ENCODE measurements at regions not wholly inside any gene's neighbourhood (a gene's known extent, or its start where the extent isn't known, plus 50 kb on each side); places are given as distances from the start of the nearest gene placed in this dataset.

- no peak overlapping the region for H2BK15ac ChIP-seq (ENCODE audit: low read depth, low read length)
- Mint-ChIP-seq H3K4me1 (peaks cover 9 to 14% of the 10 kb centered on the region in 2 experiments), H3K36me3 (ENCODE audit: insufficient read depth in 1 of 3, low read depth in 3 of 3) (no peaks in the 10 kb centered on the region), H3K9me3 (peaks cover 2 to 7% of the 10 kb centered on the region in 2 experiments; a peak in 2 of 5 replicates), H3K27me3 (ENCODE audit: low read depth) (peaks cover 3% of the 10 kb centered on the region; the same call in 1 of the 2 replicates), H3K27ac (no peak overlapping the region), H3K4me3 (no peak overlapping the region)
- H3K23ac ChIP-seq (ENCODE audit: insufficient read length, low read depth, low read length), result no peak overlapping the region
- H3K79me2 ChIP-seq (ENCODE audit: insufficient read depth, low read length), result 0 out of 2 replicates have a peak, but pooled peaks cover under 1% of the 10 kb centered on the region
- no peaks in the 10 kb centered on the region for H3K9me3 ChIP-seq (ENCODE audit: control insufficient read depth, low read depth, low read length)
- H4K91ac ChIP-seq (ENCODE audit: insufficient read length, low read depth, low read length), result no peak overlapping the region
- H2BK5ac ChIP-seq (ENCODE audit: insufficient read length, low read length), result no peak overlapping the region
- H3K4me2 ChIP-seq (ENCODE audit: insufficient read depth, insufficient read length, low read length), result no peak overlapping the region
- H2BK120ac ChIP-seq (ENCODE audit: low read depth, low read length, poor library complexity, severe bottlenecking), result no peak overlapping the region
- no peak overlapping the region for H2BK12ac ChIP-seq (ENCODE audit: insufficient read length, low read depth, low read length)
- no peaks in the 10 kb centered on the region for H3K4me1 ChIP-seq (ENCODE audit: insufficient read depth, low read length)
- no peaks in the 10 kb centered on the region for H3K23me2 ChIP-seq (ENCODE audit: insufficient read length, low read depth, low read length, poor library complexity, severe bottlenecking)
- no peak overlapping the region for H3K4ac ChIP-seq (ENCODE audit: low read depth, low read length)
- H3K27me3 ChIP-seq (ENCODE audit: insufficient read depth, low read length), result no peaks in the 10 kb centered on the region
- no peak overlapping the region for H3K27ac ChIP-seq (ENCODE audit: insufficient read length, low read depth, low read length)
- no peak overlapping the region for H2AK5ac ChIP-seq (ENCODE audit: insufficient read length, low read length)
- H3T11ph ChIP-seq (ENCODE audit: low read length), result no peak overlapping the region
- no peak overlapping the region for H2BK20ac ChIP-seq (ENCODE audit: low read depth, low read length, poor library complexity, severe bottlenecking)
- H3K9ac ChIP-seq (ENCODE audit: extremely low read depth, insufficient read length, low read length), result no peak overlapping the region
- H4K5ac ChIP-seq (ENCODE audit: insufficient read length, low read depth, low read length), result no peak overlapping the region
- no peak overlapping the region for H4K8ac ChIP-seq (replicated peaks; ENCODE audit: insufficient read length, low read depth, low read length)
- no peaks in the 10 kb centered on the region for H4K20me1 ChIP-seq (ENCODE audit: control insufficient read depth, insufficient read depth, insufficient read length)
- H3K14ac ChIP-seq (ENCODE audit: insufficient read depth, low read length), result no peak overlapping the region
- H2AFZ ChIP-seq (ENCODE audit: low read length), result no peak overlapping the region
- no peak overlapping the region for H3K56ac ChIP-seq (ENCODE audit: insufficient read length, low read depth, low read length)
- H3K18ac ChIP-seq (ENCODE audit: insufficient read length, low read depth, low read length), result no peak overlapping the region
- no peak for TF ChIP-seq CTCF (conservative IDR thresholded peaks at IDR 0.05)
- H3K79me1 ChIP-seq (ENCODE audit: insufficient read depth, low read depth, low read length, poor library complexity, severe bottlenecking), result no peaks in the 10 kb centered on the region
- no peak for DNase-seq
Observed at GRCh38 chr1:34403156-34403555, 226.4 kb downstream of the C1orf94 start.

Measured in H9 (cell line).